Brain microvascular endothelial cell (primary cell): ENCODE measurements at regions not wholly inside any gene's neighbourhood (a gene's known extent, or its start where the extent isn't known, plus 50 kb on each side); places are given as distances from the start of the nearest gene placed in this dataset.
"Not testable (repeated sequence)": the region's sequence is repeated elsewhere in the genome, so short reads cannot be mapped to it uniquely, and the experiment has no call there.

Experiments
- DNase-seq: peaks from one replicate; pipeline ENCODE4 v3.0.0-alpha.2; 2020
- H3K27ac ChIP-seq: fragments of 250-450 bp; sonication (Bioruptor Pico); 2 replicates; pipeline ENCODE4 v1.5.1; 2020; ENCODE audit warnings: mild to moderate bottlenecking, moderate library complexity
- H3K27me3 ChIP-seq: fragments of 250-450 bp; sonication (Bioruptor Pico); replicated peaks from 2 replicates; pipeline ENCODE4 v1.5.1; 2020; ENCODE audit warnings: mild to moderate bottlenecking
- H3K36me3 ChIP-seq: fragments of 250-450 bp; sonication (Bioruptor Pico); replicated peaks from 2 replicates; pipeline ENCODE4 v1.5.1; 2020; ENCODE audit warnings: mild to moderate bottlenecking
- H3K4me3 ChIP-seq: 2 replicates; pipeline ENCODE4 v1.5.1; 2011; ENCODE audit warnings: low read depth, mild to moderate bottlenecking, control low read depth, low read length, moderate library complexity
- CTCF ChIP-seq: IDR thresholded peaks from 2 replicates; pipeline ENCODE4 v1.5.1; 2011; ENCODE audit warnings: low read depth, mild to moderate bottlenecking, moderate library complexity, low read length, control low read depth, inconsistent platforms; ENCODE audit errors: missing control alignments
- in situ Hi-C: cut with HindIII; loops from 2 replicates; pipeline ENCODE4 v1.10.0; 2017; ENCODE audit warnings: low sequenced_read_pairs, low pct_ligation_motif_present

- H3K27me3 ChIP-seq, result no peaks in the 10 kb centered on the region
- no peak overlapping the region for H3K27ac ChIP-seq
- H3K36me3 ChIP-seq, result no peaks in the 10 kb centered on the region
- peak overlapping the region; percentile 64 for H3K4me3 ChIP-seq
- DNase-seq, result peak; percentile 33
- in situ Hi-C loops, result no loop called here
- TF ChIP-seq CTCF, result no peak
These were observed 218.5 kb upstream of the PRICKLE2 start for GRCh38 chr3:64443546-64444381.

GRCh38 chr3:64441861-64442260 lies 216.6 kb upstream of the PRICKLE2 start:
- H3K4me3 ChIP-seq, result no peak overlapping the region
- no peak overlapping the region for H3K27ac ChIP-seq
- no peak for TF ChIP-seq CTCF
- H3K36me3 ChIP-seq, result no peaks in the 10 kb centered on the region
- in situ Hi-C loops, result no loop called here
- H3K27me3 ChIP-seq, result no peaks in the 10 kb centered on the region
- DNase-seq, result no peak

- Histone ChIP-seq H3K27ac (no peak overlapping the region), H3K27me3 (no peaks in the 10 kb centered on the region), H3K4me3 (no peak overlapping the region), H3K36me3 (no peaks in the 10 kb centered on the region)
- DNase-seq, result peak; percentile 83
- TF ChIP-seq CTCF, result no peak
- in situ Hi-C loops, result no loop called here
These were observed 215.2 kb upstream of the PRICKLE2 start for GRCh38 chr3:64440498-64440897.

GRCh38 chr3:64438812-64439211 lies 213.5 kb upstream of the PRICKLE2 start:
- no peak for DNase-seq
- Histone ChIP-seq H3K27ac (no peak overlapping the region), H3K27me3 (no peaks in the 10 kb centered on the region), H3K36me3 (no peaks in the 10 kb centered on the region), H3K4me3 (no peak overlapping the region)
- in situ Hi-C loops, result no loop called here
- TF ChIP-seq CTCF, result no peak

GRCh38 chr3:64438066-64438465 lies 212.8 kb upstream of the PRICKLE2 start:
- no peak for TF ChIP-seq CTCF

GRCh38 chr3:64437131-64437530 lies 211.9 kb upstream of the PRICKLE2 start:
- Histone ChIP-seq H3K4me3 (no peak overlapping the region), H3K36me3 (no peaks in the 10 kb centered on the region), H3K27ac (no peak overlapping the region), H3K27me3 (no peaks in the 10 kb centered on the region)
- in situ Hi-C loops, result no loop called here
- DNase-seq, result no peak
- TF ChIP-seq CTCF, result no peak

More at GRCh38 chr3:64438066-64438465, 212.8 kb upstream of the PRICKLE2 start:
- Histone ChIP-seq H3K36me3 (no peaks in the 10 kb centered on the region), H3K27ac (no peak overlapping the region), H3K27me3 (no peaks in the 10 kb centered on the region), H3K4me3 (no peak overlapping the region)
- in situ Hi-C loops, result no loop called here
- no peak for DNase-seq

GRCh38 chr3:64435023-64435422 lies 209.8 kb upstream of the PRICKLE2 start:
- H3K36me3 ChIP-seq, in situ Hi-C loops: not testable (repeated sequence)

More at GRCh38 chr3:64435023-64435422, 209.8 kb upstream of the PRICKLE2 start:
- not testable (repeated sequence) for H3K27ac ChIP-seq, H3K27me3 ChIP-seq, DNase-seq, H3K4me3 ChIP-seq
